Transverse colon (tissue), 4 donors: ENCODE measurements at regions not wholly inside any gene's neighbourhood (a gene's known extent, or its start where the extent isn't known, plus 50 kb on each side); places are given as distances from the start of the nearest gene placed in this dataset.

Experiments
- CTCF ChIP-seq, 5 experiments: fragments of 200-600 bp in 3 of 5; fragments of 450-650 bp in 2 of 5; sonication (generic) in 3 of 5; IDR thresholded peaks; 1 replicate in 2 of 5; 2 replicates in 3 of 5; pipeline ENCODE4 v1.5.1; 2016 to 2017; ENCODE audit warnings: antibody characterized with exemption in 5 of 5, inconsistent platforms in 3 of 5, mild to moderate bottlenecking in 2 of 5, moderate library complexity in 1 of 5
- EP300 ChIP-seq: sonication (generic); formaldehyde crosslinking; IDR thresholded peaks from one replicate; pipeline ENCODE4 v1.6.1; 2017; ENCODE audit warnings: antibody characterized with exemption, low read depth
- POLR2A ChIP-seq: fragments of 450-650 bp; IDR thresholded peaks from one replicate; pipeline ENCODE4 v1.6.1; 2016; ENCODE audit warnings: antibody characterized with exemption, mild to moderate bottlenecking, moderate library complexity
- POLR2AphosphoS5 ChIP-seq, 3 donors: sonication (generic); formaldehyde crosslinking; IDR thresholded peaks; one replicate each; pipeline ENCODE4 v1.6.1; 2016; ENCODE audit warnings: antibody characterized with exemption in 3 of 3

GRCh38 chr6:142685852-142686506 is 259.0 kb downstream of the HIVEP2 start:
- TF ChIP-seq POLR2A (no peak), EP300 (no peak), CTCF (IDR thresholded peaks at IDR 0.05) (no peak), POLR2AphosphoS5 (IDR thresholded peaks at IDR 0.05) (no peak)
